ENCODE measurements at regions not wholly inside any gene's neighbourhood (a gene's known extent, or its start where the extent isn't known, plus 50 kb on each side); places are given as distances from the start of the nearest gene placed in this dataset.

- TF ChIP-seq CTCF (conservative IDR thresholded peaks at IDR 0.05 in 1 of 2, IDR thresholded peaks at IDR 0.05 in 1 of 2; ENCODE audit: extremely low read depth in 1 of 2, insufficient read depth in 1 of 2, low read depth in 1 of 2, low read length in 2 of 2) (no peak), EZH2 (IDR thresholded peaks at IDR 0.05; ENCODE audit: borderline replicate concordance, low read length) (no peak)
Measured at GRCh38 chr11:35061516-35062440, 77.2 kb upstream of the CD44 start.
